CD8-positive, alpha-beta memory T cell (primary cell): ENCODE measurements at regions not wholly inside any gene's neighbourhood (a gene's known extent, or its start where the extent isn't known, plus 50 kb on each side); places are given as distances from the start of the nearest gene placed in this dataset.
"Not testable (repeated sequence)": the region's sequence is repeated elsewhere in the genome, so short reads cannot be mapped to it uniquely, and the experiment has no call there.

Experiments used
- CTCF ChIA-PET: fragments of 350-600 bp; sonication (Branson Sonifier 250); formaldehyde crosslinking; loops from one replicate; lab custom pipeline; 2021; ENCODE audit warnings: antibody characterized with exemption; lab: Charles Lee
- POLR2A ChIA-PET: fragments of 350-600 bp; sonication (Branson Sonifier 250); formaldehyde crosslinking; loops from one replicate; lab custom pipeline; 2021; ENCODE audit warnings: antibody characterized with exemption; lab: Charles Lee
- DNase-seq, 5 donors: peaks; one replicate each; pipeline versions ENCODE4 v3.0.0 to v3.0.0-alpha.2; 2020 to 2022; ENCODE audit warnings: mixed read lengths in 1 of 5
- H3K27ac ChIP-seq: one replicate; pipeline ENCODE4 v1.7.0; 2013; ENCODE audit warnings: low read depth, mild to moderate bottlenecking, low read length, moderate library complexity
- H3K27me3 ChIP-seq: 2 replicates; pipeline ENCODE4 v1.7.0; 2013; ENCODE audit warnings: low read length, mild to moderate bottlenecking; ENCODE audit not compliant: insufficient read depth, poor library complexity, severe bottlenecking
- H3K36me3 ChIP-seq: 2 replicates; pipeline ENCODE4 v1.7.0; 2013; ENCODE audit warnings: mild to moderate bottlenecking, low read length, moderate library complexity; ENCODE audit not compliant: insufficient read depth
- H3K4me1 ChIP-seq: 2 replicates; pipeline ENCODE4 v1.7.0; 2013; ENCODE audit warnings: mild to moderate bottlenecking, low read length, moderate library complexity; ENCODE audit not compliant: insufficient read depth
- H3K4me3 ChIP-seq: 2 replicates; pipeline ENCODE4 v1.7.0; 2013; ENCODE audit warnings: mild to moderate bottlenecking, low read length
- H3K9me3 ChIP-seq: 2 replicates; pipeline ENCODE4 v1.7.0; 2013; ENCODE audit warnings: mild to moderate bottlenecking, low read length
- H3K27ac Mint-ChIP-seq, 8 donors: one replicate each; pipeline ENCODE4 v1.8.0; 2020 to 2021; ENCODE audit warnings: mixed read lengths in 8 of 8, mild to moderate bottlenecking in 6 of 8, inconsistent platforms in 3 of 8, moderate library complexity in 3 of 8
- H3K27me3 Mint-ChIP-seq, 2 donors: one replicate each; pipeline ENCODE4 v1.8.0; 2020 to 2021; ENCODE audit warnings: mixed read lengths in 2 of 2, mild to moderate bottlenecking in 1 of 2, moderate library complexity in 1 of 2
- H3K36me3 Mint-ChIP-seq, 3 donors: one replicate each; pipeline ENCODE4 v1.8.0; 2020 to 2021; ENCODE audit warnings: mixed read lengths in 3 of 3, inconsistent platforms in 1 of 3, mild to moderate bottlenecking in 1 of 3
- H3K4me1 Mint-ChIP-seq, 3 donors: one replicate each; pipeline ENCODE4 v1.8.0; 2020 to 2021; ENCODE audit warnings: mixed read lengths in 3 of 3, inconsistent platforms in 1 of 3, mild to moderate bottlenecking in 1 of 3
- H3K4me3 Mint-ChIP-seq, 7 donors: one replicate each; pipeline ENCODE4 v1.8.0; 2020 to 2021; ENCODE audit warnings: mixed read lengths in 7 of 7, mild to moderate bottlenecking in 6 of 7, moderate library complexity in 4 of 7, inconsistent platforms in 2 of 7
- H3K9me3 Mint-ChIP-seq, 5 donors: one replicate each; pipeline ENCODE4 v1.8.0; 2020 to 2022; ENCODE audit warnings: mixed read lengths in 5 of 5, mild to moderate bottlenecking in 3 of 5, moderate library complexity in 2 of 5, inconsistent platforms in 1 of 5

DNA sequence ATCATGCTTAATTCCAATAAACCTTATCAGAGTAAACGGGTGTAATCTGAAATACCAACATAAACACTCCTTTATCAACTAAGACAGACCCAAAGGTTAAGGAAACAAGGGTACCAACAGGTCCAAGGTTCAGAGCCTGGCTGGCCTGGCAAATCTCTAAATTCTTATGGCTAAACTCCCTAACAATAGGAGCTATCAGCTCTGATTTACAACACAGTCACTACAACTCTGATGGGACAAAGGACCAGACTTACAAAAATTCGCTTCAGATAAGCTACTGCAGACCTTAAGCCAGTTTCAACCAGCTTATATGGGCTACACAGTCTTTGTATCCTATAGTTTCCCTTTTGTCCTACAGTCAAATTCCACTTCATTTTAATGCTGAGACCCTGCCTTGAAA, 381.9 kb downstream of the ZWINT start:
- H3K36me3 Mint-ChIP-seq = no peaks in the 10 kb centered on the region
- H3K27me3 ChIP-seq = no peaks in the 10 kb centered on the region
- no peak overlapping the region for H3K4me3 ChIP-seq
- no peak overlapping the region for H3K4me3 Mint-ChIP-seq
- H3K4me1 Mint-ChIP-seq = no peaks in the 10 kb centered on the region
- DNase-seq = no peak
- H3K36me3 ChIP-seq = no peaks in the 10 kb centered on the region
- no peaks in the 10 kb centered on the region for H3K4me1 ChIP-seq
- H3K9me3 Mint-ChIP-seq = peaks cover 2 to 8% (median 4%) of the 10 kb centered on the region in 5 donors
- CTCF ChIA-PET = no interaction called here
- POLR2A ChIA-PET = no interaction called here
- no peak overlapping the region for H3K27ac ChIP-seq
- H3K27me3 Mint-ChIP-seq = no peaks in the 10 kb centered on the region
- H3K27ac Mint-ChIP-seq = no peak overlapping the region
- H3K9me3 ChIP-seq = no peaks in the 10 kb centered on the region

DNA sequence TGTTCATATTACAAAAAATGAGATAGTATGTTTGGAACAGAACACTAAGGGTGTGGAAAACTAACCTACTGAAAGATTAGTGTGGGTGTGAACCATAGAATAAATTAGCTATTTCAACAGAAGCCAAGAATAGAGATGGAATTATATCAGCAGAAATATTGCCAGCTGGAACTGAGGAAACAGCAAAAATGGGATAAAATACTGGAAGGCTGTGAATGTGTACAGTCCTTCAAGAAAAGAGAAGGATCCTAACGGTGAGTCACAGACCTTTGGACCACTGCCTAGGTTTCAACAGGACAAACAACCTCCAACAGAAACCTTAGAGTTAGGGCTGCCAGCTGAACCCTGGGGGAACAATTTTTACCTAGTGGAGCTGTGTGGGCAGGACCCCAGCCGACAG, 395.0 kb downstream of the ZWINT start:
- POLR2A ChIA-PET = no interaction called here

DNA sequence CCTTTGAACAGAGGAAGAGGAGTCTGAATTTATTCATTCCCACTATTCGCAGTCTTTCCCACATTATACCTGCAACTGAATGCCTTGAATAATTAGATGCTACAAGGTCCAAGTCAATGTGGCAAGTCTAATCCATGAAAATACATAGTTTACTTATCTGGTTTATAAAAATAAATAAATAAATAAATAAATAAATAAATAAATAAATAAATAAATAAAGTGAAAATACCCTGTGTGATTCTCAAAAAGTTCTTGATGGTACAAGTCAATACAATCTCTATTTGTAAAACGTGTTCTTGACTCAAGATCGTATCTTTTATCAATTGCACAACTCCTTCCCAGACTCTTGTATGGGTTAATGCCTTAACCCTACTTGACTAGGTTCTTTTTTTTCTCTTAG, 417.7 kb downstream of the ZWINT start:
- ChIA-PET CTCF (no interaction called here), POLR2A (no interaction called here)
- Mint-ChIP-seq H3K36me3 (no peaks in the 10 kb centered on the region), H3K27ac (no peak overlapping the region), H3K4me3 (no peak overlapping the region), H3K9me3 (peaks cover 0 to 30% (median 3%) of the 10 kb centered on the region in 5 donors), H3K27me3 (no peaks in the 10 kb centered on the region), H3K4me1 (no peaks in the 10 kb centered on the region)
- Histone ChIP-seq H3K36me3 (no peaks in the 10 kb centered on the region), H3K27me3 (no peaks in the 10 kb centered on the region), H3K4me3 (no peak overlapping the region), H3K9me3 (no peaks in the 10 kb centered on the region), H3K27ac (no peak overlapping the region), H3K4me1 (no peaks in the 10 kb centered on the region)
- DNase-seq = no peak

More for the DNA sequence above, 395.0 kb downstream of the ZWINT start:
- H3K27ac Mint-ChIP-seq = no peak overlapping the region
- H3K4me3 Mint-ChIP-seq = no peak overlapping the region
- H3K27ac ChIP-seq = no peak overlapping the region
- H3K27me3 ChIP-seq = no peaks in the 10 kb centered on the region
- no peaks in the 10 kb centered on the region for H3K4me1 ChIP-seq
- H3K36me3 Mint-ChIP-seq = no peaks in the 10 kb centered on the region
- H3K9me3 ChIP-seq = no peaks in the 10 kb centered on the region
- DNase-seq = no peak
- no peaks in the 10 kb centered on the region for H3K4me1 Mint-ChIP-seq
- H3K27me3 Mint-ChIP-seq = no peaks in the 10 kb centered on the region
- H3K4me3 ChIP-seq = no peak overlapping the region
- CTCF ChIA-PET = no interaction called here
- H3K9me3 Mint-ChIP-seq = peaks cover 2 to 10% (median 6%) of the 10 kb centered on the region in 5 donors
- no peaks in the 10 kb centered on the region for H3K36me3 ChIP-seq

DNA sequence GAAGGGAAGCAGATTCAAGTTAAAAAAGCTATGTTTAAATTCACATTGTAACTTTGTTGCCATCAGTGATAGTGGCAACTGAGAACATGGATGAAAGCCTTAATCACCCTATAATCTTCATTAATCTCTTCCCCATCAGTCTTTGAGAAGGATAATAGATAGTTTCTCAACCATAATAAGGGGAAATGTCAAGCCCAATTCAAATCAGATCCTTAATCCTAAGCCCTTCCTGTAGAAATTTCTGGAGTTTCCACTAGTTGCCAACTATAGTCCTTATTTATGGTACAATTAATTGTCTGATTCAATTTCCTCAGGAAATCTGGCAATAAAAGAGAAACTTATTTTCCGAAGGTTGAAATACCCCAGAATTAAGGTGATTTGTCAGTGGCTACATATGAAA, 431.8 kb downstream of the ZWINT start:
- no peak overlapping the region for H3K27ac ChIP-seq
- Mint-ChIP-seq H3K4me3 (no peak overlapping the region), H3K27me3 (no peaks in the 10 kb centered on the region), H3K4me1 (no peaks in the 10 kb centered on the region), H3K27ac (no peak overlapping the region), H3K9me3 (peaks cover 0 to 19% (median 0%) of the 10 kb centered on the region in 5 donors), H3K36me3 (no peaks in the 10 kb centered on the region)
- POLR2A ChIA-PET = no interaction called here
- no peak overlapping the region for H3K4me3 ChIP-seq
- no peaks in the 10 kb centered on the region for H3K4me1 ChIP-seq
- CTCF ChIA-PET = no interaction called here
- H3K36me3 ChIP-seq = no peaks in the 10 kb centered on the region
- H3K9me3 ChIP-seq = no peaks in the 10 kb centered on the region
- no peaks in the 10 kb centered on the region for H3K27me3 ChIP-seq
- no peak for DNase-seq

DNA sequence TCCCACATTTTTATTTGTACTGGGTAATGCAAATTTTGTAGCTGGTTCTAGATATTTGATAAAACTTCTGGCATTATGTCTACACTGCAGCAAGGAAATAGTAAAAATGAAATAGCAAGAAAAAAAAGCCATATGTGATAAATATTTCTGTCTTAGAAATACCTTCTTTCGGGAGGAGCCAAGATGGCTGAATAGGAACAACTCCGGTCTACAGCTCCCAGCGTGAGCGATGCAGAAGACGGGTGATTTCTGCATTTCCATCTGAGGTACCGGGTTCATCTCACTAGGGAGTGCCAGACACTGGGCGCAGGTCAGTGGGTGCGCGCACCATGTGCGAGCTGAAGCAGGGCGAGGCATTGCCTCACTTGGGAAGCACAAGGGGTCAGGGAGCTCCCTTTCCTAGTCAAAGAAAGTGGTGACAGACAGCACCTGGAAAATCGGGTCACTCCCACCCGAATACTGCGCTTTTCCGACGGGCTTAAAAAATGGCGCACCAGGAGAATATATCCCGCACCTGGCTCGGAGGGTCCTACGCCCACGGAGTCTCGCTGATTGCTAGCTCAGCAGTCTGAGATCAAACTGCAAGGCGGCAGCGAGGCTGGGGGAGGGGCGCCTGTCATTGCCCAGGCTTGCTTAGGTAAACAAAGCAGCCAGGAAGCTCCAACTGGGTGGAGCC, 461.4 kb downstream of the ZWINT start:
- CTCF ChIA-PET, H3K36me3 ChIP-seq, H3K4me3 ChIP-seq, H3K36me3 Mint-ChIP-seq, POLR2A ChIA-PET, H3K4me3 Mint-ChIP-seq, H3K27ac ChIP-seq, H3K4me1 ChIP-seq, H3K27ac Mint-ChIP-seq, DNase-seq, H3K27me3 ChIP-seq, H3K4me1 Mint-ChIP-seq, H3K27me3 Mint-ChIP-seq, H3K9me3 ChIP-seq: not testable (repeated sequence)
- H3K9me3 Mint-ChIP-seq = peaks cover 3 to 15% (median 8%) of the 10 kb centered on the region in 5 donors

DNA sequence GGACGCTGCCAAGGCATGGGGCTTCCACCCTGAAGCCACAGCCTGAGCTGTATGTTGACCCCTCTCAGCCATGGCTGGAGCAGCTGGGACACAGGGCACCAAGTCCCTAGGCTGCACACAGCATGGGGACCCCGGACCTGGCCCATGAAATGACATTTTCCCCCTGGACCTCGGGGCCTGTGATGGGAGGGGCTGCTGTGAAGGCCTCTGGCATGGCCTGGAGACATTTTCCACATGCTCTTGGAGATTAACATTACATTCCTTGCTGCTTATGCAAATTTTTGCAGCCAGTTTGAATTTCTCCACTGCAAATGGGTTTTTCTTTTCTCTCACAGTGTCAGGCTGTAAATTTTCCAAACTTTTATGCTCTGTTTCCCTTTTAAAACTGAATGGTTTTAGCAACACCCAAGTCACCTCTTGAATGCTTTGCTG, 463.6 kb downstream of the ZWINT start:
- peaks cover 7 to 16% (median 8%) of the 10 kb centered on the region in 5 donors for H3K9me3 Mint-ChIP-seq
- H3K36me3 ChIP-seq = no peaks in the 10 kb centered on the region
- H3K27ac ChIP-seq = no peak overlapping the region
- H3K4me3 Mint-ChIP-seq = no peak overlapping the region
- no peaks in the 10 kb centered on the region for H3K36me3 Mint-ChIP-seq
- no peak for DNase-seq
- no peaks in the 10 kb centered on the region for H3K9me3 ChIP-seq
- H3K27me3 Mint-ChIP-seq = no peaks in the 10 kb centered on the region
- no peak overlapping the region for H3K4me3 ChIP-seq
- H3K27ac Mint-ChIP-seq = no peak overlapping the region
- H3K27me3 ChIP-seq = no peaks in the 10 kb centered on the region
- no peaks in the 10 kb centered on the region for H3K4me1 Mint-ChIP-seq
- no peaks in the 10 kb centered on the region for H3K4me1 ChIP-seq
- ChIA-PET POLR2A (no interaction called here), CTCF (no interaction called here)

DNA sequence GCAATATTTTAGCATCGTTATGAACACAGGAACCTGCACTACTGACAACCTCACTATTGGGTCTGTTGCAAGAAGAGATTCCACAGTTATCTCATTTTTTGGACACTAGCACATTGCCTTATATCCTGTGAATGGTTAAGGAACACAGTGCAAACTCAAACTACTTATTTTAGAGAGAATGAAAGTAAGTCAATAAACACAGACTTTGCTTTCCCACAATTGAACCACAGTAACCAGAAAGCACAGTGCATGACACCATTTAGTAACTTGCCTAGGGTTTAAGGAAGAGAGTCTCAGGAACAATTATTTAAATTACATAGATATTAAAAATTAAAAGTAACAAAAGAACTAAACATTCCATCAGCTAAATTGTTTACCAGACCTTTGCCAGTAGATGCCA, 468.8 kb downstream of the ZWINT start:
- CTCF ChIA-PET = no interaction called here
- Mint-ChIP-seq H3K9me3 (peaks cover 2 to 22% (median 4%) of the 10 kb centered on the region in 5 donors), H3K27me3 (no peaks in the 10 kb centered on the region), H3K4me3 (no peak overlapping the region), H3K4me1 (no peaks in the 10 kb centered on the region), H3K27ac (no peak overlapping the region), H3K36me3 (no peaks in the 10 kb centered on the region)
- H3K4me1 ChIP-seq = no peaks in the 10 kb centered on the region
- no peak overlapping the region for H3K4me3 ChIP-seq
- POLR2A ChIA-PET = no interaction called here
- H3K27ac ChIP-seq = no peak overlapping the region
- no peak for DNase-seq
- no peaks in the 10 kb centered on the region for H3K9me3 ChIP-seq
- H3K27me3 ChIP-seq = no peaks in the 10 kb centered on the region
- no peaks in the 10 kb centered on the region for H3K36me3 ChIP-seq

DNA sequence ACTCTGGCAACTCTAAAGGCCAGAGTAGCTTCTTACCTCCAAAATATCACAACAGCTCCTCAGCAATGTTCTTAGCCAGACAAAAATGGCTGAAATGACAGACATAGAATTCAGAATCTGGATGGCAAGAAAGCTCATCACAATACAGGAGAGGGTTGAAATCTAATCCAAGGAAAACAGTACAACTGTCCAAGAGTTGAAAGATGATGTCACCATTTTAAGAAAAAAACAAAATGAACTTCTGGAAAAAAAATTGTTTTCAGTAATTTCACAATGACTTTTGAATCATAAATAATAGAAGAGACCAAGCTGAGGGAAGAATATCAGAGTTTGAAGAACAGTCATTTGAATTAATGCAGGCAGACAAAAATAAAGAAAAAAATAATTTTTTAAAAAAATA, 479.5 kb downstream of the ZWINT start:
- Histone ChIP-seq H3K27ac (no peak overlapping the region), H3K9me3 (peaks cover 5% of the 10 kb centered on the region), H3K27me3 (no peaks in the 10 kb centered on the region), H3K4me1 (no peaks in the 10 kb centered on the region), H3K36me3 (no peaks in the 10 kb centered on the region), H3K4me3 (no peak overlapping the region)
- Mint-ChIP-seq H3K9me3 (peaks cover 8 to 33% (median 18%) of the 10 kb centered on the region in 5 donors), H3K36me3 (no peaks in the 10 kb centered on the region), H3K4me3 (no peak overlapping the region), H3K27ac (no peak overlapping the region), H3K4me1 (no peaks in the 10 kb centered on the region), H3K27me3 (no peaks in the 10 kb centered on the region)
- no peak for DNase-seq
- ChIA-PET CTCF (no interaction called here), POLR2A (no interaction called here)
